Liver (tissue), 8 donors: ENCODE measurements at regions not wholly inside any gene's neighbourhood (a gene's known extent, or its start where the extent isn't known, plus 50 kb on each side); places are given as distances from the start of the nearest gene placed in this dataset.

Source experiments
- DNase-seq: peaks from one replicate; pipeline ENCODE4 v3.0.0-alpha.2; 2017; ENCODE audit warnings: low spot score
- H3K27ac ChIP-seq, 2 donors: one replicate each; pipeline ENCODE4 v1.7.0; 2013; ENCODE audit warnings: inconsistent platforms in 2 of 2, low read length in 2 of 2, control low read depth in 1 of 2, low read depth in 1 of 2, mild to moderate bottlenecking in 1 of 2
- H3K27me3 ChIP-seq, 4 donors: one replicate each; pipeline versions ENCODE4 v1.6.1 to v1.7.0; 2013; ENCODE audit warnings: low read length in 3 of 4, inconsistent platforms in 1 of 4, mild to moderate bottlenecking in 1 of 4, moderate library complexity in 1 of 4; ENCODE audit not compliant: control insufficient read depth in 4 of 4, insufficient read depth in 4 of 4
- H3K36me3 ChIP-seq, 4 donors: one replicate each; pipeline versions ENCODE4 v1.6.1 to v1.7.0; 2013; ENCODE audit warnings: low read length in 3 of 4, mild to moderate bottlenecking in 3 of 4, low read depth in 1 of 4, moderate library complexity in 1 of 4; ENCODE audit not compliant: control insufficient read depth in 4 of 4, insufficient read depth in 3 of 4
- H3K4me1 ChIP-seq, 4 donors: one replicate each; pipeline versions ENCODE4 v1.6.1 to v1.7.0; 2013; ENCODE audit warnings: low read length in 3 of 4, mild to moderate bottlenecking in 3 of 4, moderate library complexity in 1 of 4; ENCODE audit not compliant: control insufficient read depth in 4 of 4, insufficient read depth in 4 of 4
- H3K4me3 ChIP-seq, 3 donors: one replicate each; pipeline versions ENCODE4 v1.6.1 to v1.7.0; 2013; ENCODE audit warnings: low read length in 3 of 3, control low read depth in 1 of 3, low read depth in 1 of 3, mild to moderate bottlenecking in 1 of 3
- H3K9ac ChIP-seq, 2 donors: one replicate each; pipeline ENCODE4 v1.7.0; 2013; ENCODE audit warnings: low read length in 2 of 2, mild to moderate bottlenecking in 2 of 2, moderate library complexity in 2 of 2, control low read depth in 1 of 2, low read depth in 1 of 2
- H3K9me3 ChIP-seq, 4 donors: one replicate each; pipeline versions ENCODE4 v1.6.1 to v1.7.0; 2013; ENCODE audit warnings: low read length in 3 of 4; ENCODE audit not compliant: control insufficient read depth in 4 of 4
- ATF3 ChIP-seq: IDR thresholded peaks from 2 replicates; pipeline ENCODE4 v1.6.1; 2016; ENCODE audit warnings: antibody characterized with exemption
- CTCF ChIP-seq: fragments of 150-350 bp; IDR thresholded peaks from 2 replicates; pipeline ENCODE4 v1.5.1; 2017; ENCODE audit warnings: improper control_type of control experiment, low read depth, low read length; ENCODE audit not compliant: missing input control
- EGR1 ChIP-seq, 2 donors: IDR thresholded peaks; 2 replicates each; pipeline ENCODE4 v1.6.1; 2016 to 2018; ENCODE audit warnings: antibody characterized with exemption in 2 of 2, low read depth in 2 of 2
- FOXA1 ChIP-seq: IDR thresholded peaks from 2 replicates; pipeline ENCODE4 v1.6.1; 2016; ENCODE audit warnings: antibody characterized with exemption
- FOXA2 ChIP-seq: IDR thresholded peaks from 2 replicates; pipeline ENCODE4 v1.6.1; 2016; ENCODE audit warnings: antibody characterized with exemption
- GABPA ChIP-seq, 2 donors: IDR thresholded peaks in 1 of 2; conservative IDR thresholded peaks in 1 of 2; 2 replicates each; pipeline ENCODE4 v1.6.1; 2016; ENCODE audit warnings: antibody characterized with exemption in 2 of 2, mild to moderate bottlenecking in 1 of 2, moderate library complexity in 1 of 2
- HNF4A ChIP-seq, 2 donors: conservative IDR thresholded peaks; 2 replicates each; pipeline ENCODE4 v1.6.1; 2016; ENCODE audit warnings: antibody characterized with exemption in 2 of 2, mild to moderate bottlenecking in 2 of 2
- HNF4G ChIP-seq: IDR thresholded peaks from 2 replicates; pipeline ENCODE4 v1.6.1; 2016; ENCODE audit warnings: antibody characterized with exemption
- JUND ChIP-seq, 2 donors: IDR thresholded peaks; 2 replicates each; pipeline ENCODE4 v1.6.1; 2016; ENCODE audit warnings: antibody characterized with exemption in 2 of 2
- NR2F2 ChIP-seq: IDR thresholded peaks from 2 replicates; pipeline ENCODE4 v1.6.1; 2016; ENCODE audit warnings: antibody characterized with exemption
- RAD21 ChIP-seq, 2 donors: IDR thresholded peaks; 2 replicates each; pipeline ENCODE4 v1.6.1; 2016; ENCODE audit warnings: antibody characterized with exemption in 2 of 2, mild to moderate bottlenecking in 2 of 2
- REST ChIP-seq: IDR thresholded peaks from 2 replicates; pipeline ENCODE4 v1.6.1; 2016; ENCODE audit warnings: antibody characterized with exemption, mild to moderate bottlenecking
- RXRA ChIP-seq, 2 donors: IDR thresholded peaks; 2 replicates each; pipeline ENCODE4 v1.6.1; 2017 to 2018; ENCODE audit warnings: antibody characterized with exemption in 2 of 2, mild to moderate bottlenecking in 1 of 2
- SP1 ChIP-seq: IDR thresholded peaks from 2 replicates; pipeline ENCODE4 v1.6.1; 2018; ENCODE audit warnings: antibody characterized with exemption, mild to moderate bottlenecking
- TAF1 ChIP-seq: conservative IDR thresholded peaks from 2 replicates; pipeline ENCODE4 v1.6.1; 2016; ENCODE audit warnings: antibody characterized with exemption, mild to moderate bottlenecking
- YY1 ChIP-seq: IDR thresholded peaks from 2 replicates; pipeline ENCODE4 v1.6.1; 2016; ENCODE audit warnings: antibody characterized with exemption, mild to moderate bottlenecking
- WGBS: extraction: QIAGEN DNeasy Blood & Tissue Kit; methylation state at CpG from one replicate; pipeline ENCODE4 v1.1.7; 2013; 5-methylcytosine and 5-hydroxymethylcytosine counted together
- TF ChIP-seq, protein P1 (sequence below): IDR thresholded peaks from 2 replicates; pipeline ENCODE4 v1.6.1; 2016; ENCODE audit warnings: antibody characterized with exemption
- TF ChIP-seq, protein P2 (sequence below): IDR thresholded peaks from 2 replicates; pipeline ENCODE4 v1.6.1; 2016; ENCODE audit warnings: antibody characterized with exemption
- donor health status: healthy.
- donor health status: healthy.
- donor health status: healthy.
- donor health status: healthy.
- donor health status: healthy.

DNA sequence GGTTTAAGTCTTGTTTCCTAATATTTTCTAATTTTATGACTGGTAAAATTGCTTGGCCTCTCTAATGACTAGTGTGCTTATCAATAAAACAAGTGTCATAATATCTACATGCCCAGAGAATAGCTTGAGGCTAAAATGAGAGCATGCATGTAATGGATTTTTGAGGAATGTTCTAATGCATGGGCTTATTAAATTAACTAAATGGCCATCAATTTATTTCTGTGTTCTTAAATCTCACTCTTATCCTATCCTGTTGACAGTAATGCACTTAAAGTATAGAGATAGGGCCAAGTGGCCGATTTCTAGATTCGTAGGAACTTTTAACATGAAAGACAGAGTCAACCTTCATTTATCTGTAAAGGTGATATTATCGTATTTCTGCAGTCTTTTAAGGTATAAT is 252.4 kb upstream of the COL3A1 start:
- Histone ChIP-seq H3K36me3 (no peaks in the 10 kb centered on the region), H3K27ac (no peak overlapping the region), H3K9ac (no peak overlapping the region), H3K9me3 (no peaks in the 10 kb centered on the region), H3K4me1 (no peaks in the 10 kb centered on the region), H3K27me3 (no peaks in the 10 kb centered on the region), H3K4me3 (no peak overlapping the region)
- TF ChIP-seq GABPA (IDR thresholded peaks at IDR 0.05 in 1 of 2, conservative IDR thresholded peaks at IDR 0.05 in 1 of 2) (no peak), RXRA (IDR thresholded peaks at IDR 0.05) (no peak), FOXA2 (no peak), CTCF (no peak), REST (no peak), HNF4G (no peak), ATF3 (no peak), YY1 (no peak), HNF4A (conservative IDR thresholded peaks at IDR 0.05) (no peak), FOXA1 (no peak), EGR1 (IDR thresholded peaks at IDR 0.05; ENCODE audit: low read depth in 2 of 2) (no peak), SP1 (no peak), RAD21 (IDR thresholded peaks at IDR 0.05) (no peak), NR2F2 (no peak), TAF1 (no peak), JUND (IDR thresholded peaks at IDR 0.05) (no peak)
- TF ChIP-seq, protein P1, sequence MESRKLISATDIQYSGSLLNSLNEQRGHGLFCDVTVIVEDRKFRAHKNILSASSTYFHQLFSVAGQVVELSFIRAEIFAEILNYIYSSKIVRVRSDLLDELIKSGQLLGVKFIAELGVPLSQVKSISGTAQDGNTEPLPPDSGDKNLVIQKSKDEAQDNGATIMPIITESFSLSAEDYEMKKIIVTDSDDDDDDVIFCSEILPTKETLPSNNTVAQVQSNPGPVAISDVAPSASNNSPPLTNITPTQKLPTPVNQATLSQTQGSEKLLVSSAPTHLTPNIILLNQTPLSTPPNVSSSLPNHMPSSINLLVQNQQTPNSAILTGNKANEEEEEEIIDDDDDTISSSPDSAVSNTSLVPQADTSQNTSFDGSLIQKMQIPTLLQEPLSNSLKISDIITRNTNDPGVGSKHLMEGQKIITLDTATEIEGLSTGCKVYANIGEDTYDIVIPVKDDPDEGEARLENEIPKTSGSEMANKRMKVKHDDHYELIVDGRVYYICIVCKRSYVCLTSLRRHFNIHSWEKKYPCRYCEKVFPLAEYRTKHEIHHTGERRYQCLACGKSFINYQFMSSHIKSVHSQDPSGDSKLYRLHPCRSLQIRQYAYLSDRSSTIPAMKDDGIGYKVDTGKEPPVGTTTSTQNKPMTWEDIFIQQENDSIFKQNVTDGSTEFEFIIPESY, result no peak
- TF ChIP-seq, protein P2, sequence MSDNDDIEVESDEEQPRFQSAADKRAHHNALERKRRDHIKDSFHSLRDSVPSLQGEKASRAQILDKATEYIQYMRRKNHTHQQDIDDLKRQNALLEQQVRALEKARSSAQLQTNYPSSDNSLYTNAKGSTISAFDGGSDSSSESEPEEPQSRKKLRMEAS, result no peak
- no peak for DNase-seq
- 71% methylated on average over 3 of the region's 3 CpGs for WGBS
